ENCODE measurements at regions not wholly inside any gene's neighbourhood (a gene's known extent, or its start where the extent isn't known, plus 50 kb on each side); places are given as distances from the start of the nearest gene placed in this dataset.

DNA sequence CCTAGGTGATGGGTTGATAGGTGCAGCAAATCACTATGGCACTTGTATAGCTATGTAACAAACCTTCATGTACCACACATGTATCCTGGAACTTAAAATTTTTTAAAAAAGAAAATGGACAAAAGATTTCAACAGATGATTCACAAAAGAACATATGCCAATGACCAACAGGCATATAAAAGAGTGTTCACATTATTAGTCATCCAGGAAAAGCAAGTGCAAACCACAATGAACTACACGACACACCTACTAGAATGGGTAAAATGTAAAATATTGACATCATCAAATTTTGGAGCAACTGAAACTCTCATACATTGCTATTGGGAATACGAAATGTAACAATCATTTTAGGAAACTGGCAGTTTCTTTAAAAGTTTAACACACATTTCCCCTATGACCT is 109.9 kb downstream of the YIPF5 start:
- peaks cover 28% of the 10 kb centered on the region for H3K9me3 Mint-ChIP-seq (ENCODE audit: low read depth)
- no peak overlapping the region for H3K27ac Mint-ChIP-seq
- no peaks in the 10 kb centered on the region for H3K27me3 Mint-ChIP-seq
- H3K36me3 Mint-ChIP-seq (ENCODE audit: insufficient read depth), result no peaks in the 10 kb centered on the region
- no peak overlapping the region for H3K4me3 Mint-ChIP-seq (ENCODE audit: low read depth)
- TF ChIP-seq, protein P1, sequence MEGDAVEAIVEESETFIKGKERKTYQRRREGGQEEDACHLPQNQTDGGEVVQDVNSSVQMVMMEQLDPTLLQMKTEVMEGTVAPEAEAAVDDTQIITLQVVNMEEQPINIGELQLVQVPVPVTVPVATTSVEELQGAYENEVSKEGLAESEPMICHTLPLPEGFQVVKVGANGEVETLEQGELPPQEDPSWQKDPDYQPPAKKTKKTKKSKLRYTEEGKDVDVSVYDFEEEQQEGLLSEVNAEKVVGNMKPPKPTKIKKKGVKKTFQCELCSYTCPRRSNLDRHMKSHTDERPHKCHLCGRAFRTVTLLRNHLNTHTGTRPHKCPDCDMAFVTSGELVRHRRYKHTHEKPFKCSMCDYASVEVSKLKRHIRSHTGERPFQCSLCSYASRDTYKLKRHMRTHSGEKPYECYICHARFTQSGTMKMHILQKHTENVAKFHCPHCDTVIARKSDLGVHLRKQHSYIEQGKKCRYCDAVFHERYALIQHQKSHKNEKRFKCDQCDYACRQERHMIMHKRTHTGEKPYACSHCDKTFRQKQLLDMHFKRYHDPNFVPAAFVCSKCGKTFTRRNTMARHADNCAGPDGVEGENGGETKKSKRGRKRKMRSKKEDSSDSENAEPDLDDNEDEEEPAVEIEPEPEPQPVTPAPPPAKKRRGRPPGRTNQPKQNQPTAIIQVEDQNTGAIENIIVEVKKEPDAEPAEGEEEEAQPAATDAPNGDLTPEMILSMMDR (IDR thresholded peaks at IDR 0.05; ENCODE audit: unreplicated experiment), result no peak
- no peaks in the 10 kb centered on the region for H3K4me1 Mint-ChIP-seq (ENCODE audit: low read depth)
- DNase-seq (ENCODE audit: low spot score, unreplicated experiment), result no peak

DNA sequence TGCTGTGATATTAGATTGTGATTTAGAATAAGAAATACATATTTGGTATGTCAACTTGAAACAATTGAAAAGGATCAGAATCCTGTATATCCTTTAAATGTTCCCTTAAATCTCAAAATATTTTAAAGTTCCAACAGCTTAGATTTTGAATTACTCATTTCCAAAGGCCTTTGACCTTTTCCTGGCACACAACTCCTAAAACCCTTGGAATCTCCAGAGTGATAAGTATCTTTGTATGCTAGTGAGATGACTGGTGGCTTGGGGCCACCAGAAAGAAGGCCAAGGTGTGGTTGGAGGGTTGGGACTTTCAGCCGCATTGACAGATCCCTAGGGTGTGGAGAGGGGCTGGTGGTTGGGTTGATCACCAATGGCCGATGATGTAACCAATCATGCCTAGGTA is 104.7 kb downstream of the YIPF5 start:
- no peaks in the 10 kb centered on the region for H3K27me3 Mint-ChIP-seq
- peaks cover 1% of the 10 kb centered on the region for H3K9me3 Mint-ChIP-seq (ENCODE audit: low read depth)
- TF ChIP-seq, protein P1 (IDR thresholded peaks at IDR 0.05; ENCODE audit: unreplicated experiment), result no peak
- no peak overlapping the region for H3K27ac Mint-ChIP-seq
- H3K36me3 Mint-ChIP-seq (ENCODE audit: insufficient read depth), result no peaks in the 10 kb centered on the region
- H3K4me1 Mint-ChIP-seq (ENCODE audit: low read depth), result no peaks in the 10 kb centered on the region
- DNase-seq (ENCODE audit: low spot score, unreplicated experiment), result no peak
- no peak overlapping the region for H3K4me3 Mint-ChIP-seq (ENCODE audit: low read depth)

DNA sequence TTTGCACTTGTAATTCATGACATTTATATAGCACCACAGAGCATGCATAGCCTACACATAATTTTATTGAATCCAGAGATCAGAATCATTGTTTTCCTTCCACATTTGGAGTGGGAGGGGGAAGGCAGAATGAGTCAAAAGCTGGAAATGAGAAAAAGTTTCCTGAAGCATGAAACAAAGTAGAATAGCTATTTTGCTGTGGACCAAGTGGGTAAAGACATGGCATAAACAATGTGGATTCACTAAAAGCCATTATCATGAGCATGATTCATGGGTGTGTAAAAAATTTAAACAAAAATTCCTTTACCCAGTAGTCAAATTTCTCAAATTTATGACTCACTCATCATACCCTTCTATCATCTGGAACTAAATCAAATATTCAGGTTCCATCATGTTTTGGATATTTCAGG is 97.9 kb downstream of the YIPF5 start:
- no peaks in the 10 kb centered on the region for H3K27me3 Mint-ChIP-seq
- DNase-seq (ENCODE audit: low spot score, unreplicated experiment), result no peak
- H3K4me1 Mint-ChIP-seq (ENCODE audit: low read depth), result no peaks in the 10 kb centered on the region
- no peak overlapping the region for H3K4me3 Mint-ChIP-seq (ENCODE audit: low read depth)
- TF ChIP-seq, protein P1 (IDR thresholded peaks at IDR 0.05; ENCODE audit: unreplicated experiment), result no peak
- H3K36me3 Mint-ChIP-seq (ENCODE audit: insufficient read depth), result no peaks in the 10 kb centered on the region
- H3K9me3 Mint-ChIP-seq (ENCODE audit: low read depth), result peaks cover 4% of the 10 kb centered on the region
- no peak overlapping the region for H3K27ac Mint-ChIP-seq

DNA sequence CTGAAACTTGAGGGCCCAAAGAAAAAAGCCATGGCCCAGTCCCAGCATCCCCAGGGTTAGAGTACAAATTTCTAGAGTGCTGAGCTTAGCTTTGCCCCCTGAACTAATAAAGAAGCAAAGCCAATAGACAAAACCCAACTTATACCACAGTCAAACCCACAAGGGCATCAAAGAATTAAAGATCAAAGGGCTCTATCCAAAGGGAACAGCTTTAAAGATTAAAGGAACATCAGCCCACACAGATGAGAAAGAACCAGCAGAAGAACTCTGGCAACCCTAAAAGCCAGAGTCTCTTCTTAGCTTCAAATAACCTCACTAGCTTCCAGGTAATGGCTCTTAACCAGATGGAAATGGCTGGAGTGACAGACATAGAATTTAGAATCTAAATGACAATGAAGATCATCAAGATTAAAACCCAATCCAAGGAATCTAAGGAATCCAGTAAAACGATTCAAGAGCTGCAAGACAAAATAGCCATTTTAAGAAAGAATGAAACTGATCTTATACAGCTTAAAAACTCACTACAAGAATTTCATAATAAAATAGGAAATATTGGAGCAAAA is 93.9 kb downstream of the YIPF5 start:
- no peaks in the 10 kb centered on the region for H3K4me1 Mint-ChIP-seq (ENCODE audit: low read depth)
- H3K27me3 Mint-ChIP-seq, result no peaks in the 10 kb centered on the region
- no peak overlapping the region for H3K27ac Mint-ChIP-seq
- TF ChIP-seq, protein P1 (IDR thresholded peaks at IDR 0.05; ENCODE audit: unreplicated experiment), result no peak
- peaks cover 1% of the 10 kb centered on the region for H3K36me3 Mint-ChIP-seq (ENCODE audit: insufficient read depth)
- DNase-seq (ENCODE audit: low spot score, unreplicated experiment), result no peak
- H3K4me3 Mint-ChIP-seq (ENCODE audit: low read depth), result no peak overlapping the region
- H3K9me3 Mint-ChIP-seq (ENCODE audit: low read depth), result peaks cover 25% of the 10 kb centered on the region

DNA sequence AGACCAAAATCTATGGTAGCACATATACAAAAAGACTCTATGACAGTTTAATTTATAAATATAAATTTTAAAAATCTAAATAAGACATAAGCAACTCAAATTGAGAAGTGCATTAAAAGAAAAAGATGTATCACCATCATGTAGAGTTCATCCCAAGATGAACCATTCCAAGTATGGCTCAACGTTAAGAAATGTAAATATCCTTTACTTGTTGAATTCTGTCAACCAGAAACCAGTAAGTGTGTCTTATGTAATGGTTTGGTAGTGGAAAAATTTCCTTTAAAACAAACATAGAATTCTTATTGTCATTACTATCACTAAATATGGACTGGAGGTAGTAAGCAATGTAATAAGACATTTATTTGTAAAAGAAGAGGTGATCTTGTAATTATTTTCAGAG is 87.3 kb downstream of the YIPF5 start:
- Mint-ChIP-seq H3K27ac (no peak overlapping the region), H3K27me3 (no peaks in the 10 kb centered on the region), H3K36me3 (ENCODE audit: insufficient read depth) (peaks cover 3% of the 10 kb centered on the region), H3K4me3 (ENCODE audit: low read depth) (no peak overlapping the region), H3K4me1 (ENCODE audit: low read depth) (no peaks in the 10 kb centered on the region), H3K9me3 (ENCODE audit: low read depth) (peaks cover 29% of the 10 kb centered on the region)
- DNase-seq (ENCODE audit: low spot score, unreplicated experiment), result no peak
- TF ChIP-seq, protein P1 (IDR thresholded peaks at IDR 0.05; ENCODE audit: unreplicated experiment), result no peak

Data from progenitor cell of endocrine pancreas (in vitro differentiated cells).